ENCODE measurements at regions not wholly inside any gene's neighbourhood (a gene's known extent, or its start where the extent isn't known, plus 50 kb on each side); places are given as distances from the start of the nearest gene placed in this dataset.

DNA sequence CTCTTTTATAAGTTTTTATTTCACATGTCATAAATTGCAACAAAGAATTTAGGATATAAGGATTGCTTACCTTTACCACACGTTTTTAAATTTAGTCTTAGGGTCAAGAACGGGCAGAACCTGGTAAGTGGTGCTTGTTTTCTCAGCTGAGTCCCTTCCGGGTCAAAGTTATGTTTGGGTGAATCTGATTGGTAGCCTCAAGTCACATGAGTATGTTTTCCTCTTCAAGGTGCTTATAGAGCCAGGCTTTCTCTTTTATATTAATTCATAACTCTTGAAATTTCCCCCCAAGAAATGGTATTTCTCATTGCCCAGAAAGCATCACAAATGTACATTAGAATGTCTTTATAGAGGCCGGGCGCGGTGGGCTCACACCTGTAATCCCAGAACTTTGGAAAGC, 415.7 kb upstream of the ROBO2 start:
- TF ChIP-seq FOXP2 (optimal IDR thresholded peaks at IDR 0.05; ENCODE audit: borderline replicate concordance, extremely low read depth, extremely low read length, insufficient read depth) (no peak), TAF1 (IDR thresholded peaks at IDR 0.05; ENCODE audit: borderline replicate concordance, insufficient read depth, low read length) (no peak), REST (IDR thresholded peaks at IDR 0.05; ENCODE audit: insufficient read depth in 1 of 2, low read depth in 2 of 2, low read length in 2 of 2) (no peak), SIN3A (IDR thresholded peaks at IDR 0.05; ENCODE audit: borderline replicate concordance, insufficient read depth, low read length) (no peak), POLR2AphosphoS5 (IDR thresholded peaks at IDR 0.05; ENCODE audit: low read depth, low read length) (no peak)

DNA sequence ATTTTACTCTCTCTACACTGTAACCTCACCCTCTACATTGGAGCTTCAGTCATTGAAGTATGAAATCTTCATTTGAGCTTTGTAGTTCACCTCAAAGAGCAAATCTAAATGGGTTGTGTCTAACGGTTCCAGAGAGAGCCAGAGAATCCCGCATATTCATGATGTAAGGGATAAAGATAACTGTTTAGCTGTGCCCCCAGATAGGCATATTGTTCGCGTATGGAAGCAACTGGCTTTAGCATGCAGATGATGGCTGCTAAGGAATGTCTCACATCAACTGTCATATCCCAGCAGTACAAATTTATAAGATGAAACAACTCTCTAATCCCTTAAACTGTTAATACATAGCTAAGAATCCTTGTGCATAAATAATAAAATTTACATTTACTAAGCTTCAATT, 412.7 kb upstream of the ROBO2 start:
- TF ChIP-seq REST (IDR thresholded peaks at IDR 0.05; ENCODE audit: insufficient read depth in 1 of 2, low read depth in 2 of 2, low read length in 2 of 2) (no peak), SIN3A (IDR thresholded peaks at IDR 0.05; ENCODE audit: borderline replicate concordance, insufficient read depth, low read length) (no peak), TAF1 (IDR thresholded peaks at IDR 0.05; ENCODE audit: borderline replicate concordance, insufficient read depth, low read length) (no peak), POLR2AphosphoS5 (IDR thresholded peaks at IDR 0.05; ENCODE audit: low read depth, low read length) (no peak), FOXP2 (optimal IDR thresholded peaks at IDR 0.05; ENCODE audit: borderline replicate concordance, extremely low read depth, extremely low read length, insufficient read depth) (no peak)

DNA sequence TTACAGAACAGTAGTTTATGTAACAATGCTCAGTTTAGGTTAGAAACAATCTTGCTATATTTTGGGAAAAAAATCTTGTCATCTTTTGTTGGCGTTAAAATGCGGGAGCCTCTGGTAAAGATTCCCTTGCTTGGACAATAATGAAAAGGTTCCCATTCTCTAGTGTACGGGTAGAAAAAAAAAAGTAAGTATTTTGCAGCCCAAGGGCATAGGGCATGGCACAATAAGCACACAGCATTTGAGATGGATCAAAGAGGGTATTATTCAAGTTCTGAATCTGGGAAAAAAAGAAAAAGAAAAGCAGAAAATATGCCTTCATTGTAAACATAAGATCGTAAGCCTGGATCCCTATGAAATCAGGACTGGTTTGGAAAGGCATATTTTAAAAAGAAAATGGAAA, 408.6 kb upstream of the ROBO2 start:
- TF ChIP-seq FOXP2 (optimal IDR thresholded peaks at IDR 0.05; ENCODE audit: borderline replicate concordance, extremely low read depth, extremely low read length, insufficient read depth) (no peak), SIN3A (IDR thresholded peaks at IDR 0.05; ENCODE audit: borderline replicate concordance, insufficient read depth, low read length) (no peak), REST (IDR thresholded peaks at IDR 0.05; ENCODE audit: insufficient read depth in 1 of 2, low read depth in 2 of 2, low read length in 2 of 2) (no peak), POLR2AphosphoS5 (IDR thresholded peaks at IDR 0.05; ENCODE audit: low read depth, low read length) (no peak), TAF1 (IDR thresholded peaks at IDR 0.05; ENCODE audit: borderline replicate concordance, insufficient read depth, low read length) (no peak)

DNA sequence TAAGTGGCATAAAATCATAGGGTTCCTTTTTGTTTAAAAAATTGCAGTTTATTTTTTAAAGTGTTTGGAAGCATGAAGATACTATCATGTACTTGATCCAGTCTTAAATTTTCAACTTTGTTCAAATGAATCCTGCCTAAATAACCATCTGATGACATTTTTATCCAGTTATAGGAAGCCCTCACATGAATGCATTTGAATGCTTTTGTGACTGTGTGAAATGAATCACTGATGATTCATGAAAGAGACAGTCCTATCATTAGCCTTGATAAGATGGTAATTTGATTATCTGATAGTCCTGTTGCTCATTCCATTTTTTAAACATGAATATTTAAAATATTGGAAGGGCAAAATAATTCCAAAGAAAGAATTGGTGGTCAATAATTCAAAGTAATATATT, 401.9 kb upstream of the ROBO2 start:
- TF ChIP-seq POLR2AphosphoS5 (IDR thresholded peaks at IDR 0.05; ENCODE audit: low read depth, low read length), result no peak
- TF ChIP-seq SIN3A (IDR thresholded peaks at IDR 0.05; ENCODE audit: borderline replicate concordance, insufficient read depth, low read length), result no peak
- TF ChIP-seq FOXP2 (optimal IDR thresholded peaks at IDR 0.05; ENCODE audit: borderline replicate concordance, extremely low read depth, extremely low read length, insufficient read depth), result no peak
- no peak for TF ChIP-seq REST (IDR thresholded peaks at IDR 0.05; ENCODE audit: insufficient read depth in 1 of 2, low read depth in 2 of 2, low read length in 2 of 2)
- TF ChIP-seq TAF1 (IDR thresholded peaks at IDR 0.05; ENCODE audit: borderline replicate concordance, insufficient read depth, low read length), result no peak
